IMR-90 (cell line): ENCODE measurements at regions not wholly inside any gene's neighbourhood (a gene's known extent, or its start where the extent isn't known, plus 50 kb on each side); places are given as distances from the start of the nearest gene placed in this dataset.

ENCODE experiments used
- POLR2A ChIP-seq: IDR thresholded peaks from 2 replicates; pipeline ENCODE4 v1.6.1; 2012; ENCODE audit warnings: mild to moderate bottlenecking, low read depth, low read length
- TF ChIP-seq, protein P1 (sequence below): conservative IDR thresholded peaks from 2 replicates; pipeline ENCODE4 v1.5.1; 2012; ENCODE audit warnings: mild to moderate bottlenecking, low read depth, low read length, improper control_type of control experiment

DNA sequence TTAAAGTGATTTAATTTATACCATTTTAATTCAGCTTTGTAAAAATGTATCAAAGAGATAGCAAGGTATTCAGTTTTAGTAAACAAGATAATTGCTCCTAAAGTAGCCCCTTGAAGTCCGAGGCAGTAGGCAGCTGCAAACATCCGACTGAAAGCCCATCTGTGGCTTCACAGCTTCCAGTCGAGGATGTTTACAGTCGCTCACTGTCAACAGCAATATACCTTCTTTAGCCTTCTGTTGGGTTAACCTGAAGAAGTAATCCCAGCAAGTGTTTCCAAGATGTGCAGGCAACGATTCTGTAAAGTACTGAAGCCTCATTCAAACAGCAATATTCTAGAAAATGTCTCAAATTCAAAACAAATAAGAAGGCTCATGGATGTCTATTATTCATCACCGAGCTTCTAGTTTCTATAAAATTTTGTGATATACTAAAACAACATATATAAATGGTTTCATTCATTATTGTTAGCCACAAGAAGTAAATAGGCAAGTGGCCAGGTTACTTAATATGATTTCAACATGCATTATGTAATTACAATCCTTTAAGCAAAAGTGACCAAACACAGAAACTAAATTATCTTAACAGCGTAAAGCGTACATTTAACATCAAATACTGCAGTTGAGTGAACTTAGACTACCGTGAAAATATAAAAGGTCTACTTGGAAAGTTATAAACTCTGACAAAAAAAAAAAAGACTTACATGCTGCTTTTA is 115.0 kb downstream of the OGFRL1 start:
- no peak for TF ChIP-seq POLR2A
- TF ChIP-seq, protein P1, sequence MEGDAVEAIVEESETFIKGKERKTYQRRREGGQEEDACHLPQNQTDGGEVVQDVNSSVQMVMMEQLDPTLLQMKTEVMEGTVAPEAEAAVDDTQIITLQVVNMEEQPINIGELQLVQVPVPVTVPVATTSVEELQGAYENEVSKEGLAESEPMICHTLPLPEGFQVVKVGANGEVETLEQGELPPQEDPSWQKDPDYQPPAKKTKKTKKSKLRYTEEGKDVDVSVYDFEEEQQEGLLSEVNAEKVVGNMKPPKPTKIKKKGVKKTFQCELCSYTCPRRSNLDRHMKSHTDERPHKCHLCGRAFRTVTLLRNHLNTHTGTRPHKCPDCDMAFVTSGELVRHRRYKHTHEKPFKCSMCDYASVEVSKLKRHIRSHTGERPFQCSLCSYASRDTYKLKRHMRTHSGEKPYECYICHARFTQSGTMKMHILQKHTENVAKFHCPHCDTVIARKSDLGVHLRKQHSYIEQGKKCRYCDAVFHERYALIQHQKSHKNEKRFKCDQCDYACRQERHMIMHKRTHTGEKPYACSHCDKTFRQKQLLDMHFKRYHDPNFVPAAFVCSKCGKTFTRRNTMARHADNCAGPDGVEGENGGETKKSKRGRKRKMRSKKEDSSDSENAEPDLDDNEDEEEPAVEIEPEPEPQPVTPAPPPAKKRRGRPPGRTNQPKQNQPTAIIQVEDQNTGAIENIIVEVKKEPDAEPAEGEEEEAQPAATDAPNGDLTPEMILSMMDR = no peak
